Neural cell (in vitro differentiated cells): ENCODE measurements at regions not wholly inside any gene's neighbourhood (a gene's known extent, or its start where the extent isn't known, plus 50 kb on each side); places are given as distances from the start of the nearest gene placed in this dataset.

Experiments used
- H2AFZ ChIP-seq: fragments of 200-600, 300-800 bp; sonication (generic), shearing (Covaris generic); 2 replicates; pipeline ENCODE4 v1.6.0; 2014; ENCODE audit warnings: low read depth, mild to moderate bottlenecking, antibody characterized with exemption, low read length, moderate library complexity
- H3F3A ChIP-seq: fragments of 200-600 bp; shearing (Covaris generic); 2 replicates; pipeline ENCODE4 v1.6.1; 2016; ENCODE audit warnings: mild to moderate bottlenecking, moderate library complexity, mixed read lengths, antibody characterized with exemption, low read length; ENCODE audit not compliant: insufficient read depth, poor library complexity, severe bottlenecking
- H3K27ac ChIP-seq: fragments of 200-600, 300-800 bp; sonication (generic), shearing (Covaris generic); 2 replicates; pipeline ENCODE4 v1.5.1; 2014; ENCODE audit warnings: mild to moderate bottlenecking, low read length, moderate library complexity
- H3K27me3 ChIP-seq: fragments of 300-800, 200-600 bp; sonication (generic), shearing (Covaris generic); 2 replicates; pipeline ENCODE4 v1.6.0; 2014; ENCODE audit warnings: mild to moderate bottlenecking, low read depth, low read length, moderate library complexity; ENCODE audit not compliant: insufficient read depth
- H3K36me3 ChIP-seq: fragments of 300-800, 200-600 bp; sonication (generic), shearing (Covaris generic); 2 replicates; pipeline ENCODE4 v1.5.1; 2014; ENCODE audit warnings: mild to moderate bottlenecking, antibody characterized with exemption, low read length, moderate library complexity; ENCODE audit not compliant: insufficient read depth
- H3K4me2 ChIP-seq: fragments of 300-800, 200-600 bp; sonication (generic), shearing (Covaris generic); 2 replicates; pipeline ENCODE4 v1.6.0; 2014; ENCODE audit warnings: mild to moderate bottlenecking, low read length
- H3K4me3 ChIP-seq: fragments of 300-800, 200-600 bp; sonication (generic), shearing (Covaris generic); 2 replicates; pipeline ENCODE4 v1.5.1; 2014; ENCODE audit warnings: mild to moderate bottlenecking, low read length, moderate library complexity
- H3K79me2 ChIP-seq: fragments of 200-600 bp; shearing (Covaris generic); replicated peaks from 2 replicates; pipeline ENCODE4 v1.6.0; 2014; ENCODE audit warnings: mild to moderate bottlenecking, low read length, moderate library complexity; ENCODE audit not compliant: insufficient read depth
- H3K9ac ChIP-seq: fragments of 300-800, 200-600 bp; sonication (generic), shearing (Covaris generic); 2 replicates; pipeline ENCODE4 v1.6.1; 2016; ENCODE audit warnings: mild to moderate bottlenecking, low read length, mixed read lengths
- H3K9me2 ChIP-seq: fragments of 200-600 bp; shearing (Covaris generic); 2 replicates; pipeline ENCODE4 v1.6.1; 2016; ENCODE audit warnings: mild to moderate bottlenecking, low read length, mixed read lengths; ENCODE audit not compliant: insufficient read depth
- H3K9me3 ChIP-seq: fragments of 200-600, 300-800 bp; sonication (generic), shearing (Covaris generic); 2 replicates; pipeline ENCODE4 v1.6.1; 2016; ENCODE audit warnings: mild to moderate bottlenecking, mixed run types, low read length, moderate library complexity, mixed read lengths
- H4K20me1 ChIP-seq: fragments of 200-600 bp; shearing (Covaris generic); 2 replicates; pipeline ENCODE4 v1.6.1; 2016; ENCODE audit warnings: mild to moderate bottlenecking, mixed run types; ENCODE audit not compliant: insufficient read depth
- EP300 ChIP-seq: fragments of 450-650 bp; conservative IDR thresholded peaks from 2 replicates; pipeline ENCODE4 v1.6.1; 2014; ENCODE audit warnings: antibody characterized with exemption, mild to moderate bottlenecking, moderate library complexity; ENCODE audit not compliant: poor library complexity, severe bottlenecking
- EZH2 ChIP-seq: fragments of 200-600, 300-800 bp; shearing (Covaris generic), sonication (generic); IDR thresholded peaks from 2 replicates; pipeline ENCODE4 v1.6.1; 2014; ENCODE audit warnings: antibody characterized with exemption, low read length, borderline replicate concordance, mild to moderate bottlenecking; ENCODE audit not compliant: insufficient read depth, poor library complexity, severe bottlenecking
- MXI1 ChIP-seq: fragments of 450-650 bp; conservative IDR thresholded peaks from 2 replicates; pipeline ENCODE4 v1.6.1; 2014; ENCODE audit warnings: antibody characterized with exemption, mild to moderate bottlenecking; ENCODE audit not compliant: poor library complexity, severe bottlenecking
- POLR2AphosphoS5 ChIP-seq: IDR thresholded peaks from 2 replicates; pipeline ENCODE4 v1.6.1; 2012
- SMC3 ChIP-seq: fragments of 450-650 bp; conservative IDR thresholded peaks from 2 replicates; pipeline ENCODE4 v1.6.1; 2014; ENCODE audit warnings: antibody characterized with exemption, mild to moderate bottlenecking, moderate library complexity; ENCODE audit not compliant: poor library complexity
- TAF1 ChIP-seq: IDR thresholded peaks from 2 replicates; pipeline ENCODE4 v1.6.1; 2012; ENCODE audit warnings: low read depth
- TF ChIP-seq, protein P1 (sequence below): IDR thresholded peaks from 2 replicates; pipeline ENCODE4 v1.6.1; 2012; ENCODE audit warnings: borderline replicate concordance

DNA sequence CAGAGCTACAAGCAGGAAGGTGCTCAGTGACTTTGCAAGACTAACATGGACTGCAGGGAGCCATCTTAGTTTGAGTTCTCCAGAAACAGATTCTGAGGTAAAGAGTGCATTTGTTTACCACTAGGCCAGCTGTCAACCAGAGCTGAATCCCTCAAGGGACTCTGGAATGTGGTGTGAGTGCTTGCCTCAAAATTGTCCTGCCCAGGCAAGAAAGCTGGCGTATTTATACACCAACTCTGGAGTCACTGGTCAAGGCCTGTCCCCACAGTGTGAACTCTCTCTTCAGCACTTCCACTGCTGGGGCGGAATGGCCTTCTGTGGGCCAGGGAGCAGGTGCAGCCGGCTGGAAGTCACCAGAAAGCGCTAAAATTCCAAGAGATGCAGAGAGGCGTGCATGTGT lies 139.2 kb upstream of the TBCA start:
- Histone ChIP-seq H3K27ac (no peak overlapping the region), H2AFZ (no peak overlapping the region)

DNA sequence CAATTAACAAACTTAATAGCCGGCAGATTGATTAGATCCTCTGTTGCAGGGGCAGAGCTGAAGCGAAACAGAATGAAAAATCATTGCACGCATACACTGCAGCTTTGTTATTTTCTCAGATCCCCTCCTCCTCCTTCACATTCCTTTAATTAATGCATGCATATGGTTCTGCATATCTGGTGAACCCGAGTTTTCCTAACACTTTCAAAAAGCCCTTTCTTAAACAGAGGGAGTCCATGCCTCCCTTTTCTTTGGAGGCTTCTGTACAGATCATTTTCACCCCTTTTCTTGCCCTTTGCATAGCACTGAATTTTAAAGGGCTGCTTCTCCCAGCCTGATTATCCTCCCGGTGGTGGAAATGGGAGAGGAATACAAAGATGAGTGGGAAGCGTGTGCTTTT lies 136.6 kb upstream of the TBCA start:
- Histone ChIP-seq H3K4me2 (no peak overlapping the region), H3F3A (no peaks in the 10 kb centered on the region), H3K36me3 (no peaks in the 10 kb centered on the region), H3K9me2 (no peaks in the 10 kb centered on the region), H4K20me1 (no peaks in the 10 kb centered on the region), H3K4me3 (no peak overlapping the region), H3K9ac (no peak overlapping the region), H3K27me3 (no peaks in the 10 kb centered on the region), H3K9me3 (no peaks in the 10 kb centered on the region), H3K27ac (no peak overlapping the region), H2AFZ (no peak overlapping the region), H3K79me2 (no peaks in the 10 kb centered on the region)
- no peak for TF ChIP-seq EZH2
- TF ChIP-seq, protein P1, sequence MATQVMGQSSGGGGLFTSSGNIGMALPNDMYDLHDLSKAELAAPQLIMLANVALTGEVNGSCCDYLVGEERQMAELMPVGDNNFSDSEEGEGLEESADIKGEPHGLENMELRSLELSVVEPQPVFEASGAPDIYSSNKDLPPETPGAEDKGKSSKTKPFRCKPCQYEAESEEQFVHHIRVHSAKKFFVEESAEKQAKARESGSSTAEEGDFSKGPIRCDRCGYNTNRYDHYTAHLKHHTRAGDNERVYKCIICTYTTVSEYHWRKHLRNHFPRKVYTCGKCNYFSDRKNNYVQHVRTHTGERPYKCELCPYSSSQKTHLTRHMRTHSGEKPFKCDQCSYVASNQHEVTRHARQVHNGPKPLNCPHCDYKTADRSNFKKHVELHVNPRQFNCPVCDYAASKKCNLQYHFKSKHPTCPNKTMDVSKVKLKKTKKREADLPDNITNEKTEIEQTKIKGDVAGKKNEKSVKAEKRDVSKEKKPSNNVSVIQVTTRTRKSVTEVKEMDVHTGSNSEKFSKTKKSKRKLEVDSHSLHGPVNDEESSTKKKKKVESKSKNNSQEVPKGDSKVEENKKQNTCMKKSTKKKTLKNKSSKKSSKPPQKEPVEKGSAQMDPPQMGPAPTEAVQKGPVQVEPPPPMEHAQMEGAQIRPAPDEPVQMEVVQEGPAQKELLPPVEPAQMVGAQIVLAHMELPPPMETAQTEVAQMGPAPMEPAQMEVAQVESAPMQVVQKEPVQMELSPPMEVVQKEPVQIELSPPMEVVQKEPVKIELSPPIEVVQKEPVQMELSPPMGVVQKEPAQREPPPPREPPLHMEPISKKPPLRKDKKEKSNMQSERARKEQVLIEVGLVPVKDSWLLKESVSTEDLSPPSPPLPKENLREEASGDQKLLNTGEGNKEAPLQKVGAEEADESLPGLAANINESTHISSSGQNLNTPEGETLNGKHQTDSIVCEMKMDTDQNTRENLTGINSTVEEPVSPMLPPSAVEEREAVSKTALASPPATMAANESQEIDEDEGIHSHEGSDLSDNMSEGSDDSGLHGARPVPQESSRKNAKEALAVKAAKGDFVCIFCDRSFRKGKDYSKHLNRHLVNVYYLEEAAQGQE, result no peak

More for the DNA sequence above, 139.2 kb upstream of the TBCA start:
- H3K27me3 ChIP-seq, result no peaks in the 10 kb centered on the region
- no peaks in the 10 kb centered on the region for H3K79me2 ChIP-seq
- no peaks in the 10 kb centered on the region for H4K20me1 ChIP-seq
- H3K9me3 ChIP-seq, result no peaks in the 10 kb centered on the region
- no peak overlapping the region for H3K4me2 ChIP-seq
- no peaks in the 10 kb centered on the region for H3K36me3 ChIP-seq
- no peak for TF ChIP-seq EP300
- TF ChIP-seq POLR2AphosphoS5, result no peak
- TF ChIP-seq, protein P1, result no peak
- no peak for TF ChIP-seq EZH2
- no peak for TF ChIP-seq SMC3
- TF ChIP-seq TAF1, result no peak
- no peak for TF ChIP-seq MXI1
- no peak overlapping the region for H3K9ac ChIP-seq
- H3K4me3 ChIP-seq, result no peak overlapping the region
- no peaks in the 10 kb centered on the region for H3F3A ChIP-seq
- no peaks in the 10 kb centered on the region for H3K9me2 ChIP-seq
